SK-N-SH treated with all-trans-retinoic acid at 6 μM for 48 hours (cell line): ENCODE measurements at regions not wholly inside any gene's neighbourhood (a gene's known extent, or its start where the extent isn't known, plus 50 kb on each side); places are given as distances from the start of the nearest gene placed in this dataset.

Experiments
- ATAC-seq: fragments of 200-7000 bp; cut with Tn5 transposase; 3 replicates; pipeline ENCODE4 v1.9.1; 2020; ENCODE audit warnings: mild to moderate bottlenecking, moderate library complexity
- BACH2 ChIP-seq: fragments of 250-450 bp; sonication (Bioruptor Pico); IDR thresholded peaks from 2 replicates; pipeline ENCODE4 v1.9.0; 2021; ENCODE audit warnings: mild to moderate bottlenecking, borderline replicate concordance
- CSDC2 ChIP-seq: fragments of 250-450 bp; sonication (Bioruptor Pico); IDR thresholded peaks from 2 replicates; pipeline ENCODE4 v1.5.0; 2020; ENCODE audit warnings: mild to moderate bottlenecking, moderate library complexity
- GLIS3 ChIP-seq: fragments of 250-450 bp; sonication (Bioruptor Pico); IDR thresholded peaks from 2 replicates; pipeline ENCODE4 v1.5.0; 2020; ENCODE audit warnings: mild to moderate bottlenecking, moderate library complexity
- ISL1 ChIP-seq: fragments of 250-450 bp; sonication (Bioruptor Pico); IDR thresholded peaks from 2 replicates; pipeline ENCODE4 v2.1.2; 2022; ENCODE audit warnings: mild to moderate bottlenecking, moderate library complexity
- OSR1 ChIP-seq: fragments of 250-450 bp; sonication (Bioruptor Pico); IDR thresholded peaks from 2 replicates; pipeline ENCODE4 v1.8.0; 2022; ENCODE audit warnings: moderate library complexity, mild to moderate bottlenecking, inconsistent platforms
- PPARA ChIP-seq: fragments of 250-450 bp; sonication (Bioruptor Pico); IDR thresholded peaks from 2 replicates; pipeline ENCODE4 v1.5.0; 2020; ENCODE audit warnings: mild to moderate bottlenecking, borderline replicate concordance
- RARB ChIP-seq: fragments of 250-450 bp; sonication (Bioruptor Pico); IDR thresholded peaks from 2 replicates; pipeline ENCODE4 v1.8.0; 2021; ENCODE audit warnings: mild to moderate bottlenecking, moderate library complexity
- ZC3H10 ChIP-seq: fragments of 250-450 bp; sonication (Bioruptor Pico); IDR thresholded peaks from 2 replicates; pipeline ENCODE4 v1.5.1; 2021; ENCODE audit warnings: mild to moderate bottlenecking, moderate library complexity
- ZFP30 ChIP-seq: fragments of 450-650 bp; formaldehyde crosslinking; IDR thresholded peaks from 2 replicates; pipeline ENCODE4 v1.5.0; 2022; ENCODE audit warnings: mild to moderate bottlenecking, moderate library complexity
- ZNF565 ChIP-seq: fragments of 450-650 bp; formaldehyde crosslinking; conservative IDR thresholded peaks from 2 replicates; pipeline ENCODE4 v1.5.0; 2020; ENCODE audit warnings: low read depth, mild to moderate bottlenecking, moderate library complexity
- ZNF8 ChIP-seq: fragments of 450-650 bp; formaldehyde crosslinking; IDR thresholded peaks from 2 replicates; pipeline ENCODE4 v1.5.0; 2020; ENCODE audit warnings: mild to moderate bottlenecking, moderate library complexity
- TF ChIP-seq, protein P1 (sequence below): fragments of 250-450 bp; sonication (Bioruptor Pico); IDR thresholded peaks from 2 replicates; pipeline ENCODE4 v1.5.1; 2020; ENCODE audit warnings: low read depth, mild to moderate bottlenecking, moderate library complexity
- TF ChIP-seq, protein P2 (sequence below): fragments of 250-450 bp; sonication (Bioruptor Pico); IDR thresholded peaks from 2 replicates; pipeline ENCODE4 v1.5.1; 2021; ENCODE audit warnings: mild to moderate bottlenecking, moderate library complexity
- TF ChIP-seq, protein P3 (sequence below): fragments of 250-450 bp; sonication (Bioruptor Pico); IDR thresholded peaks from 2 replicates; pipeline ENCODE4 v1.8.0; 2020; ENCODE audit warnings: mild to moderate bottlenecking, moderate library complexity, borderline replicate concordance
- TF ChIP-seq, protein P4 (sequence below): fragments of 250-450 bp; sonication (Bioruptor Pico); IDR thresholded peaks from 2 replicates; pipeline ENCODE4 v1.8.0; 2021; ENCODE audit warnings: low read depth, mild to moderate bottlenecking, moderate library complexity, borderline replicate concordance

DNA sequence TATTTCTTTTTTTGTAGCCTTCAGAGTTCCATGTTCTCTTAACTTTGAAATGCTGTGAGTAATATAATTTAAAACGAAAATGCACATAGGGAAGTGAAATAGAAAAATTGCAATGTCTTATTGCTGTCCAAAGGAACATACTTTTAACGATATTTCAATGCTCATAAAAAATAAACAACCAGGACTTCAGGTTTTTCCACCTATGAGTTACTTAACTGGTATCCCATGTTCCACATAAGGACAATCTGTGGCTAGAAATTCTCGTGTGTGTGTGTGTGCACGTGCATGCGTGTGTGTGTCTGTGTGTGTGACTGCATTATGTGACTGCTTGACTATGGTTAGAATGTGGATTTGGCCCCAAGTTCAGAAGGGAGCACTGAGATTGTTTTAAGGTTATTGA, 200.8 kb upstream of the ADGRL4 start (continued):
- TF ChIP-seq, protein P1, sequence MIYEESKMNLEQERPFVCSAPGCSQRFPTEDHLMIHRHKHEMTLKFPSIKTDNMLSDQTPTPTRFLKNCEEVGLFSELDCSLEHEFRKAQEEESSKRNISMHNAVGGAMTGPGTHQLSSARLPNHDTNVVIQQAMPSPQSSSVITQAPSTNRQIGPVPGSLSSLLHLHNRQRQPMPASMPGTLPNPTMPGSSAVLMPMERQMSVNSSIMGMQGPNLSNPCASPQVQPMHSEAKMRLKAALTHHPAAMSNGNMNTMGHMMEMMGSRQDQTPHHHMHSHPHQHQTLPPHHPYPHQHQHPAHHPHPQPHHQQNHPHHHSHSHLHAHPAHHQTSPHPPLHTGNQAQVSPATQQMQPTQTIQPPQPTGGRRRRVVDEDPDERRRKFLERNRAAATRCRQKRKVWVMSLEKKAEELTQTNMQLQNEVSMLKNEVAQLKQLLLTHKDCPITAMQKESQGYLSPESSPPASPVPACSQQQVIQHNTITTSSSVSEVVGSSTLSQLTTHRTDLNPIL: no peak
- TF ChIP-seq ZNF8 (CRISPR knock-in tag) (no peak), BACH2 (no peak), GLIS3 (CRISPR knock-in tag) (no peak), OSR1 (CRISPR knock-in tag) (no peak), ZFP30 (CRISPR knock-in tag) (no peak), ZNF565 (CRISPR knock-in tag) (no peak), PPARA (CRISPR knock-in tag) (no peak)
- TF ChIP-seq, protein P2, sequence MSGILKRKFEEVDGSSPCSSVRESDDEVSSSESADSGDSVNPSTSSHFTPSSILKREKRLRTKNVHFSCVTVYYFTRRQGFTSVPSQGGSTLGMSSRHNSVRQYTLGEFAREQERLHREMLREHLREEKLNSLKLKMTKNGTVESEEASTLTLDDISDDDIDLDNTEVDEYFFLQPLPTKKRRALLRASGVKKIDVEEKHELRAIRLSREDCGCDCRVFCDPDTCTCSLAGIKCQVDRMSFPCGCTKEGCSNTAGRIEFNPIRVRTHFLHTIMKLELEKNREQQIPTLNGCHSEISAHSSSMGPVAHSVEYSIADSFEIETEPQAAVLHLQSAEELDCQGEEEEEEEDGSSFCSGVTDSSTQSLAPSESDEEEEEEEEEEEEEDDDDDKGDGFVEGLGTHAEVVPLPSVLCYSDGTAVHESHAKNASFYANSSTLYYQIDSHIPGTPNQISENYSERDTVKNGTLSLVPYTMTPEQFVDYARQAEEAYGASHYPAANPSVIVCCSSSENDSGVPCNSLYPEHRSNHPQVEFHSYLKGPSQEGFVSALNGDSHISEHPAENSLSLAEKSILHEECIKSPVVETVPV (CRISPR knock-in tag): no peak

DNA sequence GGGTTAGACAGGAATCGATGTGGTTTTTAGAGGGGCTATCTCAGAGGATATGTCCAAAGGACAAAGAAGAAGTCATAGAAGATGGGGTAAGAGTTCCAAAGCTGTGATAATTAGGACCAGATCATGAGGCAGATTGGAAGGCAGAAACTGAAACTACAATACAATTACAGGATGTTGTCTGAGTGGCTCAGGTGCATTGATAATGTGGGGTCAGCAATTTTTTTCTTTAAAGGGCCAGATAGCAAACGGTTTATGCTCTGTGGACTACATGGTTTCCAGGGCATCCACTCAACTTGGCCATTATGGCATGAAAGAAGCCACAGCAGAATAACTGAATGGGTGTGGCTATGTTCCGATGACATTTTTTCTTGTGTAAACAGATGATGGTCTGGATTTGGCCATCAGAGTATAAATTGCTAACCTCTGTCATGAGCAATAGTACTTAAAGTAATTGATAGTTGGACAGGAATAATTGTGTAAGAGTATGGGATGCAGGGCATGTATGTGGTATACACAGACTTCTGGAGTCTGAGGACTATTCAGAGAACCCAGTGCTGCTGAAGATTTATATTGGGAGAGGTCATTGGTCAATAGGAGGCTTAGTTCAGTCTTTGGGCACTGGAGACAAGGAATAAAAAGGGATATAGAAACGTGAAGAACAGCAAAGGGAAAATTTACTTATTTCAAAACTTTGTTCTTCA, 198.4 kb upstream of the ADGRL4 start:
- no peak for ATAC-seq
- TF ChIP-seq PPARA (CRISPR knock-in tag) (no peak), BACH2 (no peak)

DNA sequence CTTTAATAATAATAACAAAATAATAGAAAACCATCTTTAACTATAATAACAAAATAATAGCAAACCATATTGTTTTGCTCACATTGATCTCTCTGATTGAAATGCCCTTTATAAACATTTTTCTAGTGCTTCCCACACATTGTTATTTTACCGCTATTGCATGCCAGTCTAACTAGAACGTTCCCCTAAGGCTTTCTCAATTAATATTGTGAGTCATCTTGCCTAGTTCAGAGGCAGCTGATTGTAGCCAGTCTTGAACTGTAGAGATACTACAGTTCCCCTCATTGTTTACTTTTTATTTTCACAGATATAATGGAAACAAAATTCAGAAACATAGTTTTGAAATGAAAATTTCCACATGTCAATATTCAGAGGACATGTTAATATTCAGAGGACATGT, 192.3 kb upstream of the ADGRL4 start:
- TF ChIP-seq, protein P3, sequence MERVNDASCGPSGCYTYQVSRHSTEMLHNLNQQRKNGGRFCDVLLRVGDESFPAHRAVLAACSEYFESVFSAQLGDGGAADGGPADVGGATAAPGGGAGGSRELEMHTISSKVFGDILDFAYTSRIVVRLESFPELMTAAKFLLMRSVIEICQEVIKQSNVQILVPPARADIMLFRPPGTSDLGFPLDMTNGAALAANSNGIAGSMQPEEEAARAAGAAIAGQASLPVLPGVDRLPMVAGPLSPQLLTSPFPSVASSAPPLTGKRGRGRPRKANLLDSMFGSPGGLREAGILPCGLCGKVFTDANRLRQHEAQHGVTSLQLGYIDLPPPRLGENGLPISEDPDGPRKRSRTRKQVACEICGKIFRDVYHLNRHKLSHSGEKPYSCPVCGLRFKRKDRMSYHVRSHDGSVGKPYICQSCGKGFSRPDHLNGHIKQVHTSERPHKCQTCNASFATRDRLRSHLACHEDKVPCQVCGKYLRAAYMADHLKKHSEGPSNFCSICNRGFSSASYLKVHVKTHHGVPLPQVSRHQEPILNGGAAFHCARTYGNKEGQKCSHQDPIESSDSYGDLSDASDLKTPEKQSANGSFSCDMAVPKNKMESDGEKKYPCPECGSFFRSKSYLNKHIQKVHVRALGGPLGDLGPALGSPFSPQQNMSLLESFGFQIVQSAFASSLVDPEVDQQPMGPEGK (CRISPR knock-in tag): no peak
- TF ChIP-seq ISL1 (CRISPR knock-in tag): 0 out of 2 replicates have a peak, but pooled peaks have one; percentile 43
- ATAC-seq: peak; percentile 77

DNA sequence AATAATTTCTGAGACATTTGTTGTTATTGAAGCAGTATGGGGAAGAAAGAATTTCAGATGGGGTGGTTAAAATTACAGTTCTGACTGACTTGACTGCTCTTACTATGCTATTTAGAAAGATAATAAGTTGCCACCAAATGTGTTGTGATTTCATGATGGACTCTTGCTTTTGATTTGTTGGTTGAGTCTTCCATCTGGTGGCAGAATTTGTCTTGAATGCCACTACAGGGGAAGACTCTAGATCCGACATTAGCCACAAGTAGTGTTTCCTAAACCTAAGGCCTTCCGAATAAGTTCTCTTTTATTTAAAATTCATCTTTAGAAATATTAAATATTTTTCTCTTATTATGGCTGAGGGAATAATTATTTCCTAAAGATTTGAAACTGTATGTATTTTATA, 190.9 kb upstream of the ADGRL4 start:
- ATAC-seq: peak; percentile 60; the same call in 2 of the 3 replicates
- TF ChIP-seq GLIS3 (CRISPR knock-in tag): no peak
- TF ChIP-seq, protein P3 (CRISPR knock-in tag): no peak
- no peak for TF ChIP-seq ZC3H10 (CRISPR knock-in tag)

DNA sequence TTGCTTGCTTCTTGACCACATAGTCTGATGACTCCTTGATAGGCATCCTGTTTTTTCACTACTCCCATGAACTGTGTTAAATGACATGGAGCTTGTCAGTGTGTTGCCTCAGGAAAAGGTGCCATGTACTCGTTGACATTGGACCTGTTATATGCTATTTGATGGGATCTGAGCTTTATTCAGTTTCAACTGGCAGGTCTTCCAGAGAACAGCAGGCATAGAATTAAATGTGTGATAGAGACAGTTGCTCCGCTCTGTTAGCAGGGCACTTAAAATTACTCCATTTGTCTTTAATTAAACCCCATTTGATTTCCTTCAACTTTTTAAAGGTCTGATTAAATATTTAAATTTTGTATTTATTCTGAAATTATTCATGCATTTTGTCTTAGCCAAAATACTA, 189.7 kb upstream of the ADGRL4 start:
- no peak for ATAC-seq

More for the DNA sequence above, 189.7 kb upstream of the ADGRL4 start:
- TF ChIP-seq CSDC2 (CRISPR knock-in tag): no peak
- TF ChIP-seq RARB (CRISPR knock-in tag): no peak
- TF ChIP-seq, protein P4, sequence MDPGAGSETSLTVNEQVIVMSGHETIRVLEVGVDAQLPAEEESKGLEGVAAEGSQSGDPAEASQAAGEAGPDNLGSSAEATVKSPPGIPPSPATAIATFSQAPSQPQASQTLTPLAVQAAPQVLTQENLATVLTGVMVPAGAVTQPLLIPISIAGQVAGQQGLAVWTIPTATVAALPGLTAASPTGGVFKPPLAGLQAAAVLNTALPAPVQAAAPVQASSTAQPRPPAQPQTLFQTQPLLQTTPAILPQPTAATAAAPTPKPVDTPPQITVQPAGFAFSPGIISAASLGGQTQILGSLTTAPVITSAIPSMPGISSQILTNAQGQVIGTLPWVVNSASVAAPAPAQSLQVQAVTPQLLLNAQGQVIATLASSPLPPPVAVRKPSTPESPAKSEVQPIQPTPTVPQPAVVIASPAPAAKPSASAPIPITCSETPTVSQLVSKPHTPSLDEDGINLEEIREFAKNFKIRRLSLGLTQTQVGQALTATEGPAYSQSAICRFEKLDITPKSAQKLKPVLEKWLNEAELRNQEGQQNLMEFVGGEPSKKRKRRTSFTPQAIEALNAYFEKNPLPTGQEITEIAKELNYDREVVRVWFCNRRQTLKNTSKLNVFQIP (CRISPR knock-in tag): no peak
- no peak for TF ChIP-seq OSR1 (CRISPR knock-in tag)
- no peak for TF ChIP-seq GLIS3 (CRISPR knock-in tag)
- no peak for TF ChIP-seq BACH2
- TF ChIP-seq, protein P1: no peak
- no peak for TF ChIP-seq ZNF565 (CRISPR knock-in tag)
